ENCODE measurements at regions not wholly inside any gene's neighbourhood (a gene's known extent, or its start where the extent isn't known, plus 50 kb on each side); places are given as distances from the start of the nearest gene placed in this dataset.

GRCh38 chr1:208523007-208523406 is 278.8 kb upstream of the PLXNA2 start:
- no peak for DNase-seq

- no peak for DNase-seq
Observed at GRCh38 chr1:208524376-208524775, 280.2 kb upstream of the PLXNA2 start.

GRCh38 chr1:208524925-208525324 is 280.7 kb upstream of the PLXNA2 start:
- DNase-seq: no peak

GRCh38 chr1:208525417-208525816 is 281.2 kb upstream of the PLXNA2 start:
- no peak for DNase-seq

GRCh38 chr1:208526613-208527125 is 282.5 kb upstream of the PLXNA2 start:
- no peak for DNase-seq

GRCh38 chr1:208527156-208527555 is 283.0 kb upstream of the PLXNA2 start:
- DNase-seq: no peak

- DNase-seq: no peak
Observed at GRCh38 chr1:208528578-208529240, 284.5 kb upstream of the PLXNA2 start.

- DNase-seq: no peak
Observed at GRCh38 chr1:208531003-208531750, 287.0 kb upstream of the PLXNA2 start.

- no peak for DNase-seq
Observed at GRCh38 chr1:208533746-208534598, 289.8 kb upstream of the PLXNA2 start.

- DNase-seq: no peak
Observed at GRCh38 chr1:208534599-208534897, 290.4 kb upstream of the PLXNA2 start.

- DNase-seq: no peak
Observed at GRCh38 chr1:208534979-208535378, 290.8 kb upstream of the PLXNA2 start.

- DNase-seq: no peak
Observed at GRCh38 chr1:208535511-208535910, 291.3 kb upstream of the PLXNA2 start.

- DNase-seq: no peak
Observed at GRCh38 chr1:208536212-208536611, 292.0 kb upstream of the PLXNA2 start.

- no peak for DNase-seq
Observed at GRCh38 chr1:208537198-208537597, 293.0 kb upstream of the PLXNA2 start.

- DNase-seq: no peak
Observed at GRCh38 chr1:208538078-208538477, 293.9 kb upstream of the PLXNA2 start.

GRCh38 chr1:208538587-208538986 is 294.4 kb upstream of the PLXNA2 start:
- no peak for DNase-seq

- no peak for DNase-seq
Observed at GRCh38 chr1:208540724-208541123, 296.5 kb upstream of the PLXNA2 start.

- no peak for DNase-seq
Observed at GRCh38 chr1:208541225-208541855, 297.2 kb upstream of the PLXNA2 start.

GRCh38 chr1:208542309-208542708 is 298.1 kb upstream of the PLXNA2 start:
- no peak for DNase-seq

GRCh38 chr1:208544053-208544452 is 299.9 kb upstream of the PLXNA2 start:
- no peak for DNase-seq

GRCh38 chr1:208544794-208545193 is 300.6 kb upstream of the PLXNA2 start:
- no peak for DNase-seq

GRCh38 chr1:208551024-208551423 is 306.8 kb upstream of the PLXNA2 start:
- DNase-seq: no peak

GRCh38 chr1:208551633-208552320 is 307.6 kb upstream of the PLXNA2 start:
- DNase-seq: no peak
